IMR-90 (cell line): ENCODE measurements at regions not wholly inside any gene's neighbourhood (a gene's known extent, or its start where the extent isn't known, plus 50 kb on each side); places are given as distances from the start of the nearest gene placed in this dataset.

ENCODE experiments used
- ATAC-seq: fragments of 200-7000 bp; cut with Tn5 transposase; 2 replicates; pipeline ENCODE4 v1.9.1; 2020; ENCODE audit warnings: low read depth, mild to moderate bottlenecking, moderate library complexity
- BruUV-seq: library from RNA; stranded (reverse); fragments of 400-500 nt; replicated peaks from 2 replicates; lab custom pipeline; 2021; lab: Mats Ljungman, UMichigan
- CTCF ChIA-PET: fragments of 300-600 bp; formaldehyde crosslinking; extraction: SDS; loops from one replicate; lab custom pipeline; 2021; ENCODE audit warnings: antibody characterized with exemption; lab: Yijun Ruan, JAX
- POLR2A ChIA-PET: fragments of 300-600 bp; sonication (Branson Sonifier 250); formaldehyde crosslinking; loops from one replicate; lab custom pipeline; 2022; ENCODE audit warnings: antibody characterized with exemption; ENCODE audit not compliant: unreplicated experiment; lab: Charles Lee
- DNase-seq: peaks from one replicate; pipeline ENCODE4 v3.0.0; 2013
- H2AFZ ChIP-seq: replicated peaks from 2 replicates; pipeline ENCODE3; 2013; ENCODE audit warnings: low read length, mild to moderate bottlenecking; ENCODE audit not compliant: poor library complexity
- H2AK5ac ChIP-seq: 2 replicates; pipeline ENCODE4 v1.6.1; 2013; ENCODE audit warnings: low read depth, low read length, inconsistent platforms
- H2AK9ac ChIP-seq: replicated peaks from 2 replicates; pipeline ENCODE3; 2013; ENCODE audit warnings: mild to moderate bottlenecking, low read depth, low read length, moderate library complexity; ENCODE audit not compliant: poor library complexity
- H2BK120ac ChIP-seq: 2 replicates; pipeline ENCODE4 v1.6.1; 2013; ENCODE audit warnings: low read depth, low read length, inconsistent platforms
- H2BK15ac ChIP-seq: 3 replicates; pipeline ENCODE4 v1.6.1; 2013; ENCODE audit warnings: low read depth, low read length, inconsistent platforms
- H2BK20ac ChIP-seq: 2 replicates; pipeline ENCODE4 v1.6.1; 2013; ENCODE audit warnings: low read depth, mild to moderate bottlenecking, inconsistent platforms, low read length, moderate library complexity
- H2BK5ac ChIP-seq: 2 replicates; pipeline ENCODE4 v1.6.1; 2013; ENCODE audit warnings: mild to moderate bottlenecking, low read depth, low read length, inconsistent platforms; ENCODE audit not compliant: poor library complexity, severe bottlenecking
- H3K14ac ChIP-seq: replicated peaks from 2 replicates; pipeline ENCODE4 v1.6.1; 2013; ENCODE audit warnings: low read depth, low read length, inconsistent platforms
- H3K18ac ChIP-seq: 2 replicates; pipeline ENCODE4 v1.6.1; 2013; ENCODE audit warnings: low read depth, low read length, control low read depth
- H3K23ac ChIP-seq: 2 replicates; pipeline ENCODE4 v1.6.1; 2013; ENCODE audit warnings: low read depth, low read length, inconsistent platforms
- H3K27ac ChIP-seq: 2 replicates; pipeline ENCODE4 v1.5.1; 2013; ENCODE audit warnings: mild to moderate bottlenecking, control low read depth, low read length; ENCODE audit not compliant: insufficient read depth
- H3K27me3 ChIP-seq: 2 replicates; pipeline ENCODE4 v1.6.1; 2013; ENCODE audit warnings: low read length; ENCODE audit not compliant: control insufficient read depth, insufficient read depth
- H3K36me3 ChIP-seq: 2 replicates; pipeline ENCODE4 v1.6.1; 2013; ENCODE audit warnings: low read length, mixed read lengths; ENCODE audit not compliant: control insufficient read depth, insufficient read depth
- H3K4ac ChIP-seq: 2 replicates; pipeline ENCODE4 v1.6.1; 2013; ENCODE audit warnings: low read depth, low read length, inconsistent platforms
- H3K4me1 ChIP-seq: 2 replicates; pipeline ENCODE4 v1.6.1; 2013; ENCODE audit warnings: low read length, mixed read lengths; ENCODE audit not compliant: control insufficient read depth, insufficient read depth
- H3K4me2 ChIP-seq: 2 replicates; pipeline ENCODE4 v1.6.1; 2013; ENCODE audit warnings: low read depth, mild to moderate bottlenecking, control low read depth, low read length, moderate library complexity
- H3K4me3 ChIP-seq: 2 replicates; pipeline ENCODE4 v1.5.1; 2013; ENCODE audit warnings: low read depth, mild to moderate bottlenecking, control low read depth, low read length, moderate library complexity; ENCODE audit not compliant: insufficient read depth
- H3K56ac ChIP-seq: 2 replicates; pipeline ENCODE4 v1.6.1; 2013; ENCODE audit warnings: low read length, inconsistent platforms; ENCODE audit not compliant: insufficient read depth; ENCODE audit errors: extremely low read depth
- H3K79me1 ChIP-seq, 2 experiments: 2 replicates each; pipeline ENCODE4 v1.6.1; 2013; ENCODE audit warnings: low read length in 2 of 2, inconsistent platforms in 1 of 2, low read depth in 1 of 2
- H3K9ac ChIP-seq: 2 replicates; pipeline ENCODE4 v1.6.1; 2013; ENCODE audit warnings: low read depth, low read length, control low read depth
- H3K9me1 ChIP-seq: 2 replicates; pipeline ENCODE4 v1.6.1; 2013; ENCODE audit warnings: low read length, inconsistent platforms; ENCODE audit not compliant: insufficient read depth
- H3K9me3 ChIP-seq: 2 replicates; pipeline ENCODE4 v1.6.1; 2013; ENCODE audit warnings: low read length; ENCODE audit not compliant: control insufficient read depth, insufficient read depth
- H4K20me1 ChIP-seq: 2 replicates; pipeline ENCODE4 v1.6.1; 2013; ENCODE audit warnings: low read length, inconsistent platforms; ENCODE audit not compliant: insufficient read depth
- H4K5ac ChIP-seq: 2 replicates; pipeline ENCODE4 v1.6.1; 2013; ENCODE audit warnings: mild to moderate bottlenecking, low read depth, low read length, control low read depth
- H4K8ac ChIP-seq, 2 experiments: 2 replicates each; pipeline ENCODE4 v1.6.1; 2013; ENCODE audit warnings: low read depth in 2 of 2, low read length in 2 of 2, control low read depth in 1 of 2, inconsistent platforms in 1 of 2
- H4K91ac ChIP-seq: 2 replicates; pipeline ENCODE4 v1.6.1; 2013; ENCODE audit warnings: low read depth, low read length, inconsistent platforms; ENCODE audit not compliant: insufficient read depth
- CHD1 ChIP-seq: IDR thresholded peaks from 2 replicates; pipeline ENCODE4 v1.6.1; 2012; ENCODE audit warnings: low read depth, low read length, improper control_type of control experiment
- CTCF ChIP-seq: conservative IDR thresholded peaks from 2 replicates; pipeline ENCODE4 v1.5.1; 2012; ENCODE audit warnings: mild to moderate bottlenecking, low read depth, low read length, improper control_type of control experiment
- FOS ChIP-seq: fragments of 150-350 bp; IDR thresholded peaks from 2 replicates; pipeline ENCODE4 v1.6.1; 2016; ENCODE audit warnings: low read depth, low read length
- MAZ ChIP-seq: IDR thresholded peaks from 2 replicates; pipeline ENCODE4 v1.6.1; 2012; ENCODE audit warnings: low read depth, mild to moderate bottlenecking, low read length, improper control_type of control experiment, moderate library complexity, borderline replicate concordance
- NFE2L2 ChIP-seq: fragments of 150-350 bp; IDR thresholded peaks from 2 replicates; pipeline ENCODE4 v1.6.1; 2016; ENCODE audit warnings: low read depth, mild to moderate bottlenecking, low read length
- POLR2A ChIP-seq: IDR thresholded peaks from 2 replicates; pipeline ENCODE4 v1.6.1; 2012; ENCODE audit warnings: mild to moderate bottlenecking, low read depth, low read length
- RAD21 ChIP-seq: IDR thresholded peaks from 2 replicates; pipeline ENCODE4 v1.6.1; 2012; ENCODE audit warnings: low read length, improper control_type of control experiment
- RCOR1 ChIP-seq: IDR thresholded peaks from 2 replicates; pipeline ENCODE4 v1.6.1; 2012; ENCODE audit warnings: mild to moderate bottlenecking, low read length, improper control_type of control experiment; ENCODE audit not compliant: insufficient replicate concordance
- RFX5 ChIP-seq: IDR thresholded peaks from 2 replicates; pipeline ENCODE4 v1.8.0; 2012; ENCODE audit warnings: low read depth, mild to moderate bottlenecking, low read length, moderate library complexity
- SMC3 ChIP-seq: fragments of 150-350 bp; IDR thresholded peaks from 2 replicates; pipeline ENCODE4 v1.6.1; 2016; ENCODE audit warnings: low read depth, mild to moderate bottlenecking, antibody characterized with exemption, low read length, moderate library complexity
- USF2 ChIP-seq: fragments of 150-350 bp; IDR thresholded peaks from 2 replicates; pipeline ENCODE4 v1.6.1; 2017; ENCODE audit warnings: mild to moderate bottlenecking, antibody characterized with exemption, low read length, low read depth
- WGBS, 2 experiments: methylation state at CpG; one replicate each; pipeline versions ENCODE4 v1.1.5 to v1.1.7; 2013; ENCODE audit warnings: missing lambda C conversion rate in 2 of 2; ENCODE audit not compliant: insufficient read length in 1 of 2; ENCODE audit errors: extremely low coverage in 2 of 2; 5-methylcytosine and 5-hydroxymethylcytosine counted together
- dilution Hi-C: fragments of 300-500 bp; cut with HindIII; formaldehyde crosslinking; loops from one replicate; pipeline ENCODE4 v1.14.3; 2018; ENCODE audit warnings: low sequenced_read_pairs; ENCODE audit not compliant: unreplicated experiment
- in situ Hi-C: fragments of 300-500 bp; cut with MboI; formaldehyde crosslinking; loops from 3 replicates; pipeline ENCODE4 v1.14.3; 2019; ENCODE audit warnings: low sequenced_read_pairs, inconsistent platforms, mixed read lengths
- intact Hi-C: fragments of 100-400 bp; cut with micrococcal nuclease; formaldehyde crosslinking; loops from 2 replicates; pipeline ENCODE4 v1.10.0; 2022

GRCh38 chr4:19205853-19206252 lies 1045.9 kb upstream of the SLIT2 start:
- DNase-seq, result no peak
- no peak overlapping the region for H3K56ac ChIP-seq
- no peak overlapping the region for H2BK15ac ChIP-seq
- H2AK9ac ChIP-seq, result no peak overlapping the region
- H2AK5ac ChIP-seq, result no peak overlapping the region
- no peaks in the 10 kb centered on the region for H3K9me1 ChIP-seq
- no peak overlapping the region for H3K4ac ChIP-seq
- H2BK120ac ChIP-seq, result no peak overlapping the region
- no peak for ATAC-seq
- no peak overlapping the region for H4K8ac ChIP-seq
- H2BK5ac ChIP-seq, result no peak overlapping the region
- intact Hi-C loops, result no loop called here
- WGBS, 2 experiments, result no CpG with 5 or more reads among the region's 2 CpGs
- no peak overlapping the region for H3K18ac ChIP-seq
- no peak overlapping the region for H3K4me2 ChIP-seq
- TF ChIP-seq RCOR1 (no peak), FOS (no peak), RFX5 (no peak), CHD1 (no peak), CTCF (no peak), NFE2L2 (no peak), SMC3 (no peak), RAD21 (no peak), MAZ (no peak), USF2 (no peak), POLR2A (no peak)
- H4K91ac ChIP-seq, result no peak overlapping the region
- no peak overlapping the region for H2AFZ ChIP-seq
- ChIA-PET POLR2A (no interaction called here), CTCF (interaction anchor here (0.6 kb wide), 1 partner anchor 567 kb away, joined by 4 read pairs; no protein-coding TSS in a partner anchor)
- in situ Hi-C loops, result no loop called here
- no peak overlapping the region for H4K5ac ChIP-seq
- H2BK20ac ChIP-seq, result no peak overlapping the region
- BruUV-seq, result no TSS peak
- no peak overlapping the region for H3K27ac ChIP-seq
- H3K23ac ChIP-seq, result no peak overlapping the region
- H3K79me1 ChIP-seq, result no peaks in the 10 kb centered on the region
- H3K9ac ChIP-seq, result no peak overlapping the region
- no peak overlapping the region for H3K14ac ChIP-seq
- H3K36me3 ChIP-seq, result no peaks in the 10 kb centered on the region
- H3K4me1 ChIP-seq, result no peaks in the 10 kb centered on the region
- dilution Hi-C loops, result no loop called here
- H4K20me1 ChIP-seq, result no peaks in the 10 kb centered on the region
- H3K27me3 ChIP-seq, result peaks cover 2% of the 10 kb centered on the region; the same call in 1 of the 2 replicates
- no peak overlapping the region for H3K4me3 ChIP-seq
- no peaks in the 10 kb centered on the region for H3K9me3 ChIP-seq
